ENCODE measurements at regions not wholly inside any gene's neighbourhood (a gene's known extent, or its start where the extent isn't known, plus 50 kb on each side); places are given as distances from the start of the nearest gene placed in this dataset.

- H3K36me3 Mint-ChIP-seq: no peaks in the 10 kb centered on the region
- H3K9ac ChIP-seq (ENCODE audit: insufficient read depth, low read length, poor library complexity, severe bottlenecking): no peak overlapping the region
- H3K36me3 ChIP-seq (replicated peaks in 1 of 2; ENCODE audit: control insufficient read depth in 1 of 2, insufficient read depth in 2 of 2, low read length in 2 of 2): no peaks in the 10 kb centered on the region
- H3K4me1 ChIP-seq (ENCODE audit: control insufficient read depth in 1 of 2, insufficient read depth in 2 of 2, low read length in 2 of 2): no peaks in the 10 kb centered on the region
- H3K9me3 Mint-ChIP-seq: peaks cover 0 to 10% (median 2%) of the 10 kb centered on the region in 7 donors
- no peaks in the 10 kb centered on the region for H3K79me2 ChIP-seq (ENCODE audit: insufficient read depth, low read length)
- intact Hi-C loops (cut with micrococcal nuclease): no loop called here
- no peak overlapping the region for H3K27ac ChIP-seq (ENCODE audit: low read depth in 1 of 2, low read length in 2 of 2)
- DNase-seq: no peak
- peaks cover 5 to 11% of the 10 kb centered on the region in 2 donors for H3K9me3 ChIP-seq (replicated peaks in 1 of 2; ENCODE audit: control insufficient read depth in 1 of 2, insufficient read depth in 1 of 2, low read length in 2 of 2)
- H3K4me3 Mint-ChIP-seq: no peak overlapping the region
- H2AFZ ChIP-seq (ENCODE audit: insufficient read depth, low read depth, low read length, poor library complexity, severe bottlenecking): no peak overlapping the region
- no peak overlapping the region for H3K27ac Mint-ChIP-seq
- WGBS (ENCODE audit: insufficient coverage): 72% methylated on average over 2 of the region's 6 CpGs
- H3K4me2 ChIP-seq (replicated peaks; ENCODE audit: extremely low read depth, low read length, poor library complexity, severe bottlenecking): no peak overlapping the region
- H3K27me3 ChIP-seq (ENCODE audit: control insufficient read depth in 2 of 2, insufficient read depth in 2 of 2, low read length in 2 of 2): no peaks in the 10 kb centered on the region
- H4K20me1 ChIP-seq (ENCODE audit: insufficient read depth, low read length): no peaks in the 10 kb centered on the region
- no peaks in the 10 kb centered on the region for H3K4me1 Mint-ChIP-seq
- no peak overlapping the region for H3K4me3 ChIP-seq (replicated peaks in 1 of 3; ENCODE audit: low read depth in 2 of 3, low read length in 3 of 3)
- no peak for TF ChIP-seq CTCF (IDR thresholded peaks at IDR 0.05)
- H3K27me3 Mint-ChIP-seq (ENCODE audit: low read depth in 3 of 3): peaks cover 0 to 2% (median 0%) of the 10 kb centered on the region in 3 donors
Measured at GRCh38 chr3:95387242-95388021, 1324.6 kb downstream of the NSUN3 start.

- no peak overlapping the region for H3K4me3 ChIP-seq (replicated peaks in 1 of 3; ENCODE audit: low read depth in 2 of 3, low read length in 3 of 3)
- H3K4me1 Mint-ChIP-seq: no peaks in the 10 kb centered on the region
- H3K9me3 ChIP-seq (replicated peaks in 1 of 2; ENCODE audit: control insufficient read depth in 1 of 2, insufficient read depth in 1 of 2, low read length in 2 of 2): peaks cover 5 to 11% of the 10 kb centered on the region in 2 donors
- no peaks in the 10 kb centered on the region for H3K36me3 Mint-ChIP-seq
- TF ChIP-seq CTCF (IDR thresholded peaks at IDR 0.05): no peak
- no peak overlapping the region for H3K27ac ChIP-seq (ENCODE audit: low read depth in 1 of 2, low read length in 2 of 2)
- no peak overlapping the region for H3K9ac ChIP-seq (ENCODE audit: insufficient read depth, low read length, poor library complexity, severe bottlenecking)
- intact Hi-C loops (cut with micrococcal nuclease): no loop called here
- no peaks in the 10 kb centered on the region for H3K4me1 ChIP-seq (ENCODE audit: control insufficient read depth in 1 of 2, insufficient read depth in 2 of 2, low read length in 2 of 2)
- H3K27me3 Mint-ChIP-seq (ENCODE audit: low read depth in 3 of 3): peaks cover 0 to 2% (median 0%) of the 10 kb centered on the region in 3 donors
- no peaks in the 10 kb centered on the region for H3K27me3 ChIP-seq (ENCODE audit: control insufficient read depth in 2 of 2, insufficient read depth in 2 of 2, low read length in 2 of 2)
- H3K9me3 Mint-ChIP-seq: peaks cover 0 to 10% (median 2%) of the 10 kb centered on the region in 7 donors
- no peak for DNase-seq
- H3K4me2 ChIP-seq (replicated peaks; ENCODE audit: extremely low read depth, low read length, poor library complexity, severe bottlenecking): no peak overlapping the region
- no peak overlapping the region for H2AFZ ChIP-seq (ENCODE audit: insufficient read depth, low read depth, low read length, poor library complexity, severe bottlenecking)
- H3K36me3 ChIP-seq (replicated peaks in 1 of 2; ENCODE audit: control insufficient read depth in 1 of 2, insufficient read depth in 2 of 2, low read length in 2 of 2): no peaks in the 10 kb centered on the region
- WGBS (ENCODE audit: insufficient coverage): 100% methylated on average over 1 of the region's 3 CpGs
- H3K79me2 ChIP-seq (ENCODE audit: insufficient read depth, low read length): no peaks in the 10 kb centered on the region
- H3K4me3 Mint-ChIP-seq: no peak overlapping the region
- no peaks in the 10 kb centered on the region for H4K20me1 ChIP-seq (ENCODE audit: insufficient read depth, low read length)
- H3K27ac Mint-ChIP-seq: no peak overlapping the region
Measured at GRCh38 chr3:95389725-95390313, 1327.0 kb downstream of the NSUN3 start.

All from CD14-positive monocyte (primary cell).